ENCODE measurements at regions not wholly inside any gene's neighbourhood (a gene's known extent, or its start where the extent isn't known, plus 50 kb on each side); places are given as distances from the start of the nearest gene placed in this dataset.

- DNase-seq (ENCODE audit: low read depth, low spot score): no peak
- TF ChIP-seq CTCF (IDR thresholded peaks at IDR 0.05; ENCODE audit: insufficient read depth, low read length, missing control alignments): no peak
- ChIA-PET POLR2A (no interaction called here), CTCF (interaction anchor here (0.8 to 1.5 kb wide), 2 partner anchors 14 to 15 kb away, joined by 3 to 4 read pairs; no protein-coding TSS in a partner anchor)
- H3K4me3 ChIP-seq (ENCODE audit: low read depth, low read length): no peak overlapping the region
Measured at GRCh38 chr5:96134886-96135285, 173.2 kb upstream of the ELL2 start.

DNA sequence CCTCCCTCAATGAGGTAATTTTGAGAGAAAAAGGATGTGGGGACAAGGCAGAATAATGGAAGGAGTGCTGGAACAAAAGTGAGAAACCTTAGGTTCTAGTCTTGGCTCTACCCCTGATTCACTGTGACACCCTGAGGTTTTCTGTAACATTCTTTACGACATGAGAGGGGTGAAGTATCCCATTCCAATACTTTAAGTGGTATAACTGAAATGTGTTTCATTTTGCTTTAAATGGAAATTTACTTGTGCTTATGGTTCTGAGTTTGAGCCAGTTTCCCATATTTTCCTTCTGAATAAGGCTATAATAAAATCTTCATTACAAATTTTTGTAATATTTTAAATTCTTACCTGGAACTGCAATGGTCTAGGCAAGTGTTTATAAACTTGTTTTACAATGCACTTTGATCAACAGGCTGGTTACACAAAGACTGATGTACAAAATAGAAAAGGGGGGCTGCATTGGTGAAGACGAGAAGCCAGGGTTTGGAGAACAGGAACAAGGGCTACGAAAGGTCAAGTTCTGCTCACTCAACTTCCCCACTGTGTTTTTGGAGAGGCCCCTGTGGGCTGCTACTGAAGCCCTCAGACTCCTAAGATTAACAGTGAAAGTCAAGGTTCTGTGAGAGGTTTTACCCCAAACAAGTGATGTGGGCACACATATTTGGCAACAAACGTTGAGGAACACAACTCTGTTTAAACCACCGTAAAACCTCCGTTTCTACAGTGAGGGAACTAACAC is 171.9 kb upstream of the ELL2 start:
- DNase-seq (ENCODE audit: low read depth, low spot score): no peak
- CTCF ChIA-PET: interaction anchor here (1.5 kb wide), 1 partner anchor 16 kb away, joined by 4 read pairs; no protein-coding TSS in a partner anchor
- POLR2A ChIA-PET: no interaction called here
- H3K4me3 ChIP-seq (ENCODE audit: low read depth, low read length): no peak overlapping the region
- no peak for TF ChIP-seq CTCF (IDR thresholded peaks at IDR 0.05; ENCODE audit: insufficient read depth, low read length, missing control alignments)

GRCh38 chr5:96129276-96129675 is 167.6 kb upstream of the ELL2 start:
- no peak overlapping the region for H3K4me3 ChIP-seq (ENCODE audit: low read depth, low read length)
- POLR2A ChIA-PET: no interaction called here
- CTCF ChIA-PET: interaction anchor here (2.0 kb wide), 1 partner anchor 207 kb away, joined by 7 read pairs; no protein-coding TSS in a partner anchor
- no peak for DNase-seq (ENCODE audit: low read depth, low spot score)
- no peak for TF ChIP-seq CTCF (IDR thresholded peaks at IDR 0.05; ENCODE audit: insufficient read depth, low read length, missing control alignments)

DNA sequence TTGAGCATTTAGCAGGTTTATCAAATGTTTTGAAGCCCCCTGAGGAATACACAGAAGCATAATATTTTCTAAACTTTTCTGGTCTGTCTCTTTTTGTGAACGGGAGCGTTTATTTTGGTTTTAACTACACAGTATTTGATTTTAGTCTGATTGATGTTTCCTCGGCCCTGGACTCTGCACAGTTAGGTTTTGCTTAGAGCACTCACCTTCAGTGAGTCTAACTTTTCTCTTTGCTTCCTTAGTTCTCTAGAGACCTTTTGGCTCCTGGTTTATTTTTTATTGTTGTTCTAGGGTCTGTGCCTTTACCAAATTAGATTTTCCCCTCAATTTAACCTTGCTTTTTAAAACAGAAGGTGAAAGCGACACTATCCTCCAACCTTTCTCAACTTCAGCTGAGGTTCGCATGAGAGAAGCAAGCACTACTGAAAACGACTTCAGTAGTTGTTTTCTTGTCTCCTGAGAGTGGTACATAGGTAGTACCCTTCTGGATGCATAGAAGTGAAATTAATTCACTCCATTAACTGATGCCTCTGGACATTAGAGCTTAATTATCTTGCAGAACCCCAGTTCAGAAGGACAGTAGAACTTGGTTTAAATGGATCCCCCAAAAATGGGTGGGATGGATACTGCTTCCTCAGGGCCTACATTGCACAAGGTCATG is 166.7 kb upstream of the ELL2 start:
- TF ChIP-seq CTCF (IDR thresholded peaks at IDR 0.05; ENCODE audit: insufficient read depth, low read length, missing control alignments): no peak
- no peak overlapping the region for H3K4me3 ChIP-seq (ENCODE audit: low read depth, low read length)
- no peak for DNase-seq (ENCODE audit: low read depth, low spot score)
- ChIA-PET POLR2A (no interaction called here), CTCF (interaction anchor here (1.3 to 2.6 kb wide), 3 partner anchors 12 to 347 kb away, joined by 3 to 12 read pairs (median 7); no protein-coding TSS in a partner anchor)

GRCh38 chr5:96127538-96127937 is 165.9 kb upstream of the ELL2 start:
- H3K4me3 ChIP-seq (ENCODE audit: low read depth, low read length): no peak overlapping the region
- DNase-seq (ENCODE audit: low read depth, low spot score): no peak
- no peak for TF ChIP-seq CTCF (IDR thresholded peaks at IDR 0.05; ENCODE audit: insufficient read depth, low read length, missing control alignments)
- POLR2A ChIA-PET: no interaction called here
- CTCF ChIA-PET: interaction anchor here (1.1 to 2.6 kb wide), 5 partner anchors 9 to 346 kb away, joined by 3 to 12 read pairs (median 3); no protein-coding TSS in a partner anchor

DNA sequence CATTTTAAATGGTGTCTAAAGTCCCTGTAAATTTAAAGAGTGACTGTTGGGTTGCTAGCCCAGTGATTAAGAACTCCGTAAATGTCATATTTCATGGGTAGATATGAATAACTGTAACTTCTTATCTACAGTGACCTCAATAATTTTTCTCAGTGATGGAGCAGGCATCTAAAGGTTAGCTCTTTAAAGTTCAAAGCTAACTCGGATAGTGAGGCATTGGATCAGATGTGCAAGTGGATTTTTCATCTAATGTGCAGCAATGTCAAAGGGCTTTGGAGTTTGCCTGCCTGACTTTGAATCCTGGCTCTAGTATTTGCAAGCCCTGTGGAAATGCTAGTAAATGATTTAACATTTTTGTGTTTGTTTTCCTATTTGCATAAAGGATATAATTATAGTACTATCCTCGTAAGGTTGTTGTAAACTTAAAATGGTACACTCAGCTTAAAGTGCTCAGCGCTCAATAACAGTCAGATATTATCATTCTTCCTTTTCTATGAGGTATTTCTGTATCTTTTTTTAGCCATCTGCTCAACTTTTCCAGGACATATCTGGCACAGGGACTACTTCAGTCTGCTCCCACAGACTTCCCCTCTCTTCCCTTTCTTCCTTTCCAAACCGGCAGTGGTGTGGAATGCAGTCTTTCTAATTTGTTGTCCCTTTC is 163.7 kb upstream of the ELL2 start:
- no peak for DNase-seq (ENCODE audit: low read depth, low spot score)
- CTCF ChIA-PET: interaction anchor here (2.6 kb wide), 1 partner anchor 9 kb away, joined by 12 read pairs; no protein-coding TSS in a partner anchor
- no peak overlapping the region for H3K4me3 ChIP-seq (ENCODE audit: low read depth, low read length)
- TF ChIP-seq CTCF (IDR thresholded peaks at IDR 0.05; ENCODE audit: insufficient read depth, low read length, missing control alignments): no peak
- POLR2A ChIA-PET: no interaction called here

Data from AG04449 (cell line).